ACHN (cell line): ENCODE measurements at regions not wholly inside any gene's neighbourhood (a gene's known extent, or its start where the extent isn't known, plus 50 kb on each side); places are given as distances from the start of the nearest gene placed in this dataset.

ENCODE experiments used
- DNase-seq: peaks from one replicate; pipeline ENCODE4 v3.0.0-alpha.2; 2015
- in situ Hi-C: cut with HindIII; loops from 2 replicates; pipeline ENCODE4 v1.10.0; 2017; ENCODE audit warnings: low sequenced_read_pairs, low pct_ligation_motif_present, low pct_unique_long_range_greater_than_20kb

GRCh38 chr7:46886669-46887374, 695.1 kb downstream of the TNS3 start:
- in situ Hi-C loops: no loop called here
- no peak for DNase-seq

GRCh38 chr7:46885167-46885566, 696.7 kb downstream of the TNS3 start:
- DNase-seq: no peak

GRCh38 chr7:46881507-46882127, 700.3 kb downstream of the TNS3 start:
- no peak for DNase-seq
- in situ Hi-C loops: no loop called here

More at GRCh38 chr7:46885167-46885566, 696.7 kb downstream of the TNS3 start:
- in situ Hi-C loops: no loop called here

DNA sequence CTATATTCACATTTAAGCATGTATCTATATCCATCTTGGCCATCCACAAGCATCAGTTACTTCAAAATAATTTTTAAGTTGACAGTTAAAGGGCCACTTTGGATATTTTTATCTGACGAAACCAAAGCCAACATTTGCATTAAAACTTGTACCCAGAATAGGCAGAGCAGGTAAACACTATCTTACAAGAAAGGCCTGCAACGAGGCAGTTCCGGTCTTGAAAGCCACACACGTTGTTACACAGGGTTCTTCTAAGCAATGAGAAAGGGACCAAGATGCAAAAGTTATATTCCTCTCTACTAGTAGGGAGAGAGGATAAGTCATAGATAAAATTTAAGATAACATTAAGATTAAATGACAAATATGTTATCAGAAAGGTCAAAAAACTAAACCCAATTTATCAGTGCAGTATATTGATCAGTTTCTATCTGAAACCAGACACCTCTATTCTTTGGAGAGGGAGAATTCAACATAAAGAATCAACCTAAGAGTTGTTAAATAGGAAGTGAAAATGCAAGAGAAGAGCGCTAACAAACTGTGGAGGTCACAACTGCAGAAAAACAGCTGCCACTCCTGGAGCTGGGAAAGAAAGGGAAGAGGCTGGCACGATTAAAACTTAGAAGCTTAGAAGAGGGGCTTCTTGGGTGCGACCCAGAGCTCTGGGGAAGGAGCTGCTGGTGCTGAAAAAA, 701.3 kb downstream of the TNS3 start:
- in situ Hi-C loops: no loop called here
- no peak for DNase-seq

GRCh38 chr7:46879783-46880182, 702.1 kb downstream of the TNS3 start:
- DNase-seq: no peak
- in situ Hi-C loops: no loop called here

DNA sequence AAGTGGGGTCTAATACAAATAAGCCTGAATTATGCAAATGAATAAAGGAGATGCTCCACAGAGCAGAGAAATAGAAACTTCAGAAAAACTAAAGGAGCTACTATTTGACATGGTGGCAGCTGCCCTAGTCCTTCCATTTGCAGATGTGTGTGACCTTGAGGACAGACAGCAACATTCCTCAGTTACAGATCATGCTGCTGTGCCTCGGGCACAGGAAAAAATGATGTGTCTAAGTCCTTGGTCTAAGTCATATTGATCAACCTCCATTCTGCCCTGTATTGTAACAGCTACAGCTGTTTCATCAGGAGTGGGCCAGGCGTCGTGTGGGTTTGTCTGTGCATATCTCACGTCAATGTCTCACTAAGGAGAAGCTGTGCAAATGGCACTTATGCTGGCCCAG, 710.4 kb downstream of the TNS3 start:
- in situ Hi-C loops: no loop called here
- DNase-seq: no peak

DNA sequence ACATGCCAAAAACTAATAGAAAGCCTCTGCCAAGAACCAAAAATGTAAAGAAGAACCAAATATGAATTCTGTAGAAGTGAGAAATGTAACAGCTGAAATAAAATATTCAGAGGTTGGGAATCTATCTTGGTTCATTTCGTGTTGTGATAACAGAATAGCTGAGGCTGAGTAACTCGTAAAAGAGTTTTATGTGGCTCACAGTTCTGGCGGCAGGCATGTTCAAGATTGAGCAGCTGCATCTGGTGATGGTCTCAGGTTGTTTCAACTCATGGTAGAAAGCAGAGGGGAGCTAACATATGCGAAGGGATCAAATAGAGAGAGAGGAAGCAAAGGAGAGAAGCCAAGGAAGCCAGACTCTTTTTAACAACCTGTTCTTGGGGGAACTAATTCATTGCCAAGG, 717.2 kb downstream of the TNS3 start:
- no peak for DNase-seq
- in situ Hi-C loops: no loop called here

DNA sequence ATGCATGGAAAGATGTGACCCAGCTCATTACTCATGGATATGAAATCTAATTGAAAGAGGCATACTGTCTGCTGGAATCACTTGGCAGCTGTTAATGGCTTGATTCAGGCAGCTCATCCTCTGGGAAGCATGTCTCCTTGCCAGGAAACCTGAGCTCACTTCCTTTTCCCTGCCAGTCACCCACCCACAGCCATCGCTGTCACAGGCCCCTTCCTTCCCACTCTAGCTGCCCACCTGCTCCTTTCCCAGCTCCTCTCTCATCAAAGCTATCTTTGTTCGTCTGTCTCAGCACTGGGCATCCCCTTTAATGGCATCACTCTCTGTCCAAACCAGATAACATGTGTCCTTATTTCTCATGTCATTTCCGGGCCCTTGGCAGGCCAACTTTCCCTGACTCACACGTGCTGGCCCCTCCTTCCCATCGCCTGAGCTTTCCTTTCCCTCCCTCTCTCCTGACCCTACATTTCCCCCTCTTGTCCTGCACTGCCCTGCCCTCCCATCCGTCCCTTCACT, 721.9 kb downstream of the TNS3 start:
- in situ Hi-C loops: no loop called here
- DNase-seq: no peak

DNA sequence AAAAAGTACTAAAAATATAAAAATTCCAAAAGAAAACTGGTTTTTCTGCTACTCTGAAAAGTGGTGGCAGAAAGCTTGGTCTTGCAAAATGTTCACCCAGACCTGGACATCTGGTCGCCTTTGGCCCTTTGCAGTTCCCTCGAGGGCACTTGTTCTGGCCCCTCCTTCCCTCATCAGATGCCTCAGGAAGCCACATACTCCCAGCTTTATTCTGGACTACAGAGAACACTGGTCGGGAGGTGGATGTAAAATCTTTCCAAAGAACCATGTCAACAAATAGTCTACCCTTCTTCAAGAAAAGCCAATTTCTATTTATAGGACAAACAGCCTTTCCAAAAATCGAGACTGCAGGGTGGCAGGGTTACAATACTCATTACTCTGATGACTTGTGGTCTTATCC, 726.1 kb downstream of the TNS3 start:
- in situ Hi-C loops: no loop called here
- DNase-seq: no peak

GRCh38 chr7:46854958-46855473, 726.9 kb downstream of the TNS3 start:
- DNase-seq: no peak

DNA sequence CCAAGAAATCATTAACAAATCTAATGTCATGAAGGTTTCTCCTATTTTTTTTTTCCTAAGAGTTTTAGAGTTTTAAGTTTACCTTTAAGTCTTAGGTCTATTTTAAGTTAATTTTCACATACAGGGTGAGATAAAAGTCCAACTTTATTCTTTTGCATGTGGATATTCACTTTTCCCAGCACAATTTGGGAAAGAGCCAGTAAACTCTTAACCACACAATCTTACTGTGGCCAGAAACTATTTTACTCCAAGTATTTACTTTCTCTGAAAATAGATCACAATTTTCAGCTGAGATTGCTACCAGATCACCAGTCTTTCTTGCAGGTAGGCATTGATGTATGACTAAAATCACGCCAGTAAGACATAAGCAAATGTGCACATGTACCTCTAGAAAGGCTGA, 728.5 kb downstream of the TNS3 start:
- DNase-seq: no peak
- in situ Hi-C loops: no loop called here

More at GRCh38 chr7:46854958-46855473, 726.9 kb downstream of the TNS3 start:
- in situ Hi-C loops: no loop called here

GRCh38 chr7:46852795-46853194, 729.1 kb downstream of the TNS3 start:
- no peak for DNase-seq
- in situ Hi-C loops: no loop called here

GRCh38 chr7:46850563-46851330, 731.2 kb downstream of the TNS3 start:
- in situ Hi-C loops: no loop called here
- no peak for DNase-seq

DNA sequence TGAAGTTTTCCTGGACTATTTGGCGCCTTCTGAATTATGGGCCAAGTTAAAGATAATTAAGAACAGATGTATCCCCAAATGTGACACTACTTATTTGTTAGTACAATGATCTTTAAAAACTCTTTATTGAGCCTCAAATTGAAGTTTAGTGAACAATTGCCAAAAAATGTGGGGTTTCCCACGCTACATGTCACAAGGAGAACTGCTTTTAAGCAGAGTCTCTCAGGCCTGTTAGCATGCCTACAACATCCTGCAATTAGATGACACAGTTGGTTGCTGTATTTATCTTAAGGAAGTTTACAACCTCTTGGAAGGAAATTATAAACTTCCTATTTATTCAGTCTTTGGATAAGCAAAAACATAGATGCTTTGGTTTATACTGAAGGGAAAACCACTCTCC, 733.0 kb downstream of the TNS3 start:
- DNase-seq: no peak
- in situ Hi-C loops: no loop called here

- DNase-seq: no peak
- in situ Hi-C loops: no loop called here
Observed at GRCh38 chr7:46848311-46848710, 733.6 kb downstream of the TNS3 start.

- in situ Hi-C loops: no loop called here
- DNase-seq: no peak
Observed at GRCh38 chr7:46847126-46847525, 734.8 kb downstream of the TNS3 start.

DNA sequence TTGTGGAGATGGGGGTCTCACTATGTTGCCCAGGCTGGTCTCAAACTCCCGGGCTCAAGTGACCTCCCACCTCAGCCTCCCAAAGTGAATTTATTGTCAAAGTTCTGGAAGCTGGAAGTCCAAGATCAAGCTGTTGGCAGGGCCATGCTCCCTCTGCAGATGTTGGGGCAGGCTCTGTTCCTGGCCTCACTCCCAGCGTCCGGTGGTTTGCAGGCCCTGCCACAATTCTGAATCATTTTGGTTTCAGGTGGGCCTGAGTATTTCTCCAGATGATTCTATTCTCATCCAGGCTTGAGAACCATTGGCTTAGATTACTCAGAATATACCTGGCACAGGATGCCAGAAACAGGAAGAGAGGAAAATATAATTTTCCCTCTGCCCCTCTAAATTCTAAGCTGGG, 737.4 kb downstream of the TNS3 start:
- DNase-seq: no peak
- in situ Hi-C loops: no loop called here

- no peak for DNase-seq
- in situ Hi-C loops: no loop called here
Observed at GRCh38 chr7:46841248-46841647, 740.7 kb downstream of the TNS3 start.

GRCh38 chr7:46839651-46840050, 742.3 kb downstream of the TNS3 start:
- DNase-seq: no peak

More at GRCh38 chr7:46839651-46840050, 742.3 kb downstream of the TNS3 start:
- in situ Hi-C loops: no loop called here
